Endothelial cell of hepatic sinusoid (primary cell): ENCODE measurements at regions not wholly inside any gene's neighbourhood (a gene's known extent, or its start where the extent isn't known, plus 50 kb on each side); places are given as distances from the start of the nearest gene placed in this dataset.

ENCODE experiments used
- in situ Hi-C: cut with HindIII; loops from 2 replicates; pipeline ENCODE4 v1.10.0; 2017; ENCODE audit warnings: low sequenced_read_pairs

GRCh38 chr18:73805991-73806390 is 341.6 kb downstream of the FBXO15 start:
- in situ Hi-C loops: no loop called here

GRCh38 chr18:73797419-73797818 is 350.2 kb downstream of the FBXO15 start:
- in situ Hi-C loops: no loop called here

GRCh38 chr18:73793386-73793785 is 354.2 kb downstream of the FBXO15 start:
- in situ Hi-C loops: no loop called here

GRCh38 chr18:73791081-73791480 is 356.6 kb downstream of the FBXO15 start:
- in situ Hi-C loops: no loop called here

GRCh38 chr18:73790587-73790986 is 357.0 kb downstream of the FBXO15 start:
- in situ Hi-C loops: no loop called here

GRCh38 chr18:73787316-73787715 is 360.3 kb downstream of the FBXO15 start:
- in situ Hi-C loops: no loop called here

- in situ Hi-C loops: no loop called here
These were observed 362.3 kb downstream of the FBXO15 start for GRCh38 chr18:73785300-73785699.

- in situ Hi-C loops: no loop called here
These were observed 362.8 kb downstream of the FBXO15 start for GRCh38 chr18:73784853-73785252.

- in situ Hi-C loops: no loop called here
These were observed 365.2 kb downstream of the FBXO15 start for GRCh38 chr18:73782405-73782804.

- in situ Hi-C loops: no loop called here
These were observed 367.4 kb downstream of the FBXO15 start for GRCh38 chr18:73780218-73780617.

- in situ Hi-C loops: no loop called here
These were observed 369.6 kb downstream of the FBXO15 start for GRCh38 chr18:73778032-73778359.

GRCh38 chr18:73777356-73778031 is 370.1 kb downstream of the FBXO15 start:
- in situ Hi-C loops: no loop called here

GRCh38 chr18:73774811-73775509 is 372.7 kb downstream of the FBXO15 start:
- in situ Hi-C loops: no loop called here

- in situ Hi-C loops: no loop called here
These were observed 379.6 kb downstream of the FBXO15 start for GRCh38 chr18:73768043-73768442.

- in situ Hi-C loops: no loop called here
These were observed 380.6 kb downstream of the FBXO15 start for GRCh38 chr18:73766910-73767515.

GRCh38 chr18:73758446-73758845 is 389.2 kb downstream of the FBXO15 start:
- in situ Hi-C loops: no loop called here

- in situ Hi-C loops: no loop called here
These were observed 391.2 kb downstream of the FBXO15 start for GRCh38 chr18:73756256-73757091.

- in situ Hi-C loops: no loop called here
These were observed 394.7 kb downstream of the FBXO15 start for GRCh38 chr18:73752965-73753364.

GRCh38 chr18:73752546-73752945 is 395.1 kb downstream of the FBXO15 start:
- in situ Hi-C loops: no loop called here

GRCh38 chr18:73750052-73750451 is 397.6 kb downstream of the FBXO15 start:
- in situ Hi-C loops: no loop called here

GRCh38 chr18:73749304-73749703 is 398.3 kb downstream of the FBXO15 start:
- in situ Hi-C loops: no loop called here
